Activated T-helper 2 cell treated with anti-CD3 and anti-CD28 coated beads, Interferon-gamma antibody, Interleukin-2, Interleukin-4, amounts not matched to agents 10 μg/mL and 5 μg/mL and 100 μg/mL, durations not matched to agents 14 hours and 24 hours and 36 hours (primary cell): ENCODE measurements at regions not wholly inside any gene's neighbourhood (a gene's known extent, or its start where the extent isn't known, plus 50 kb on each side); places are given as distances from the start of the nearest gene placed in this dataset.

Source experiments
- DNase-seq: peaks from one replicate; pipeline ENCODE4 v3.0.0; 2021; ENCODE audit warnings: low spot score
- H3K27ac Mint-ChIP-seq: one replicate; pipeline ENCODE4 v1.8.0; 2021; ENCODE audit warnings: mixed read lengths
- H3K27me3 Mint-ChIP-seq: one replicate; pipeline ENCODE4 v1.8.0; 2021; ENCODE audit warnings: low read depth, mixed read lengths
- H3K36me3 Mint-ChIP-seq: one replicate; pipeline ENCODE4 v1.8.0; 2021; ENCODE audit warnings: low read depth, mixed read lengths
- H3K4me1 Mint-ChIP-seq: one replicate; pipeline ENCODE4 v1.8.0; 2021; ENCODE audit warnings: low read depth, mixed read lengths
- H3K4me3 Mint-ChIP-seq: one replicate; pipeline ENCODE4 v1.8.0; 2021; ENCODE audit warnings: low read depth, mild to moderate bottlenecking, moderate library complexity, mixed read lengths
- H3K9me3 Mint-ChIP-seq: one replicate; pipeline ENCODE4 v1.8.0; 2021; ENCODE audit warnings: mixed read lengths
- intact Hi-C: fragments of 100-400 bp; cut with micrococcal nuclease; formaldehyde crosslinking; loops from one replicate; pipeline ENCODE4 v1.15.1; 2023

- H3K27ac Mint-ChIP-seq, result no peak overlapping the region
- H3K36me3 Mint-ChIP-seq, result no peaks in the 10 kb centered on the region
- H3K27me3 Mint-ChIP-seq, result no peaks in the 10 kb centered on the region
Measured at GRCh38 chr13:105902396-105902795, 633.1 kb downstream of the EFNB2 start.

GRCh38 chr13:105897575-105897974 lies 637.9 kb downstream of the EFNB2 start:
- no peak overlapping the region for H3K27ac Mint-ChIP-seq
- no peak for DNase-seq
- no peak overlapping the region for H3K4me3 Mint-ChIP-seq
- intact Hi-C loops, result no loop called here
- no peaks in the 10 kb centered on the region for H3K27me3 Mint-ChIP-seq
- no peaks in the 10 kb centered on the region for H3K4me1 Mint-ChIP-seq
- H3K36me3 Mint-ChIP-seq, result no peaks in the 10 kb centered on the region
- no peaks in the 10 kb centered on the region for H3K9me3 Mint-ChIP-seq

More at GRCh38 chr13:105902396-105902795, 633.1 kb downstream of the EFNB2 start:
- no peak for DNase-seq
- Mint-ChIP-seq H3K4me3 (no peak overlapping the region), H3K4me1 (no peaks in the 10 kb centered on the region), H3K9me3 (no peaks in the 10 kb centered on the region)
- intact Hi-C loops, result no loop called here

DNA sequence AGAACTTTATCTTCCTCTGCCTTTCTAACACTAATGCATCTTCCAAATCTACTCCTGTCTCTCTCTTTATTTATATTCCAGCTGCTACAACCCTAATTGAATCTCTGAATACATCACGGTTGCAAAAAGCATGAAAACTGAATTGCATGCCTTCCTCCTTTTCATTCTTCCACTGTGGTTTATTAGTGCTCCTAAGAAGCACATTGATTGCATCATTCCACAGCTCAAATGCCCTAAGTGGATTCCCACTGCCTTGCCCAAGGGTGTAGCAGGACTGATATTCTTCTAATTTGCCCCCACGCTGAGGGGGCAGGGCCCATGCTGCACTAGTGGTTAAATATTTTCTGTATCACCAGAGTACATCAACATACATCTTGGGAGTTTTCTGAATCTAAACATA lies 640.8 kb downstream of the EFNB2 start:
- DNase-seq, result no peak
- Mint-ChIP-seq H3K36me3 (no peaks in the 10 kb centered on the region), H3K27ac (no peak overlapping the region), H3K9me3 (no peaks in the 10 kb centered on the region), H3K27me3 (no peaks in the 10 kb centered on the region), H3K4me1 (no peaks in the 10 kb centered on the region), H3K4me3 (no peak overlapping the region)
- intact Hi-C loops, result no loop called here

DNA sequence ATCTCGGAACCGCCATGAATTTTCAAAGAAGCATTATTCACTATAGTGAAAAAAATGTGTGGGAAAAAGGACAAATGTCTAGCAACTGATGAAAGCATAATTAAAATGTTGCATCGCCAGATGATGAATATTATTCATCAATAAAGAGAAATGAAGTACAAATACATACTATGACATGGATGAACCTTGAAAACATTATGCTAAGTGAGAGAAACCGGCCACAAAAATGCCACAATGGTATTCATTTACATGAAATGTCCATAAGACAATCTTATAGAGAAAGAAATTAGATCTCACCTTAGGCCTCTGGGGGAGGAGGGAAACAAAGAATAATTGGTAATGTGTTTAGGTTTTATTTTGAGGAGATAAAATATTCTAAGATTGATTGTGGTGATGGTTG lies 645.0 kb downstream of the EFNB2 start:
- Mint-ChIP-seq H3K27me3 (no peaks in the 10 kb centered on the region), H3K36me3 (no peaks in the 10 kb centered on the region), H3K4me1 (no peaks in the 10 kb centered on the region), H3K9me3 (no peaks in the 10 kb centered on the region), H3K4me3 (no peak overlapping the region), H3K27ac (no peak overlapping the region)
- DNase-seq, result no peak
- intact Hi-C loops, result no loop called here

DNA sequence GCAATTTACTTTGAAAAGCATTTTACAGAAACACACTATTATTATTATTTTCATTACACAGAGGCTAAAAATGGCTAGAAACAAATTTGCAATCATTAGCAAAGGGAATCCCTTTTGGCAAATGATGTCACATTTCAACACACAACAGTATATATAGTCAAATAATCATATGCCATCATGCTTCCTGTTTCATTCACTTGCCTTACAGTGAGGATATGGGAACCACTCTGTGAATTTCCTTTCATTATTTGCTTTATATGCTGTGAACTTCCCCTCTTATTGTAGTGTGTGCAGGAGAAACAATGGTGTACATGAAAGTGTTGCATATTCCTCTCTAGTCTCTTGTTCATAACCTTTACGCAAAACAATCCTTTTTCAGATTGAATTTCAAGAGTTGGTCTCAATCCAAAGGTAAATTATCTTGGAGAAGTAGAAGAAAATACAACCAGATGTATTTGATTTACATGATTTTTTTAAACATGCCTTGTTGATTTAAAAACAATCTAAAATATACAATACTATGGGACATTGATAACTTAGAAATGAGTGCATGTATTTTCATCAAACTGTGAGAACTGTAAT lies 657.3 kb downstream of the EFNB2 start:
- DNase-seq, result no peak
- Mint-ChIP-seq H3K4me1 (no peaks in the 10 kb centered on the region), H3K36me3 (no peaks in the 10 kb centered on the region), H3K4me3 (no peak overlapping the region), H3K27ac (no peak overlapping the region), H3K9me3 (no peaks in the 10 kb centered on the region), H3K27me3 (no peaks in the 10 kb centered on the region)
- intact Hi-C loops, result no loop called here

GRCh38 chr13:105874814-105875213 lies 660.6 kb downstream of the EFNB2 start:
- Mint-ChIP-seq H3K27ac (no peak overlapping the region), H3K27me3 (no peaks in the 10 kb centered on the region), H3K9me3 (no peaks in the 10 kb centered on the region), H3K4me1 (no peaks in the 10 kb centered on the region), H3K36me3 (no peaks in the 10 kb centered on the region), H3K4me3 (no peak overlapping the region)
- no peak for DNase-seq
- intact Hi-C loops, result no loop called here

DNA sequence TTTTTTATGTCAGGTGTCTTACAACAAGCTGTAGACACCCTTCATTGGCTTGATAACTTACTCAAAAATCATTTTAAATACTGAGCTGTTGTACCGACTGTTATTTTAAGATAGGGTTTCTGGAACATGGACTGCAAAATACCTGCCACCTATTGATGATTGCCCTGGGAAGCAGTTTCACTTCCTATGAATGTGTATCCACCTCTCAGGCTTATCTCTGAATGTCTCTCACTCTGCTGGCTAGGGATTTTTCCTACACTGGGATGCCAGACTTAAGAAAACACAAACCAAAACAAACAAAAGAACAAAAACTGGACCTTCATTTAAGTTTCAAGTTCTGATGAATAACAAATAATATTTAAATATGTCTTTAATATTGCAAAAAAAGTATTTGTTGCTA lies 663.7 kb downstream of the EFNB2 start:
- intact Hi-C loops, result no loop called here

DNA sequence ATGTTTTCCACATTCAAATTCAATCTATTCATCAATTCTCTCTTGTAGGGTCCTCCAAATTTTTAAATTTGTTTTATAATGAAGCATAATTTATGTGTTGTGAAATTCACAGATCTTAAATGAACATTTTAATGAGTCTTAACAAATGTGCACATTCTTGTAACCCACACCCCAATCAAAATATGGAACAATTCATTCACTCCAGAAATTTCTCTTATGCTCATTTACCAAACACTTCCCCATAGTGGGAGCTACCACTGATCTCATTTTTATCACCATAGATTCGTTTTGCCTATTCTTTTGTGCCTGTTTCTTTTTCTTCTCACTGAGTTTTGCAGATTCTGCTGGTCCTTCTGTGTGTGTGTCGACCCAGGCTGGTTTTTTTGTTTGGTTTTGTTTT lies 664.1 kb downstream of the EFNB2 start:
- no peak for DNase-seq
- H3K9me3 Mint-ChIP-seq, result no peaks in the 10 kb centered on the region
- intact Hi-C loops, result no loop called here
- H3K36me3 Mint-ChIP-seq, result no peaks in the 10 kb centered on the region
- no peaks in the 10 kb centered on the region for H3K4me1 Mint-ChIP-seq
- H3K27me3 Mint-ChIP-seq, result no peaks in the 10 kb centered on the region
- no peak overlapping the region for H3K27ac Mint-ChIP-seq
- H3K4me3 Mint-ChIP-seq, result no peak overlapping the region

More for the DNA sequence above, 663.7 kb downstream of the EFNB2 start:
- H3K4me1 Mint-ChIP-seq, result no peaks in the 10 kb centered on the region
- H3K27me3 Mint-ChIP-seq, result no peaks in the 10 kb centered on the region
- no peak for DNase-seq
- no peak overlapping the region for H3K27ac Mint-ChIP-seq
- H3K4me3 Mint-ChIP-seq, result no peak overlapping the region
- no peaks in the 10 kb centered on the region for H3K36me3 Mint-ChIP-seq
- no peaks in the 10 kb centered on the region for H3K9me3 Mint-ChIP-seq

- intact Hi-C loops, result no loop called here
- H3K4me3 Mint-ChIP-seq, result no peak overlapping the region
- H3K4me1 Mint-ChIP-seq, result no peaks in the 10 kb centered on the region
- no peak overlapping the region for H3K27ac Mint-ChIP-seq
- no peak for DNase-seq
- no peaks in the 10 kb centered on the region for H3K27me3 Mint-ChIP-seq
- H3K9me3 Mint-ChIP-seq, result no peaks in the 10 kb centered on the region
- H3K36me3 Mint-ChIP-seq, result no peaks in the 10 kb centered on the region
Measured at GRCh38 chr13:105863300-105863920, 672.1 kb downstream of the EFNB2 start.

DNA sequence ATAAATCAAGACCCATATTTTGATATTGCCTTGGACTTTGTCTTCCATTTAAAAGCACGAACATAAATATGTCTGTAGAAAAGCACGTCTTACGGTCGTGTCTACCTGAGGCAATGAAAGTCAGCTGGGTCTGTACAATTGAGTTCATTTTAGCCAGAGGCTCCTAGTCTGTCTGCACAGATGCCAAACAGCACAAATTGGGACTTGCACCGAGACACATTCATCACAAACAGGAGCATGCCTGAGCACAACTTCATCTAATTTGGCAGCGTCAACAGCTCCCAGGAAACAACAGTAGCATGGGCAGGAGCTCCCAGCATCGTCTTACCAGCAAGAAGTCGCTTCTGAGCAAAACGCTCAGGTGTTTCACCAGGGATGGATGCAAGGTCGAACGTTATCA lies 687.0 kb downstream of the EFNB2 start:
- no peaks in the 10 kb centered on the region for H3K36me3 Mint-ChIP-seq
- no peaks in the 10 kb centered on the region for H3K27me3 Mint-ChIP-seq
- no peaks in the 10 kb centered on the region for H3K4me1 Mint-ChIP-seq
- no peak for DNase-seq
- H3K4me3 Mint-ChIP-seq, result no peak overlapping the region
- H3K27ac Mint-ChIP-seq, result no peak overlapping the region
- intact Hi-C loops, result no loop called here
- no peaks in the 10 kb centered on the region for H3K9me3 Mint-ChIP-seq

DNA sequence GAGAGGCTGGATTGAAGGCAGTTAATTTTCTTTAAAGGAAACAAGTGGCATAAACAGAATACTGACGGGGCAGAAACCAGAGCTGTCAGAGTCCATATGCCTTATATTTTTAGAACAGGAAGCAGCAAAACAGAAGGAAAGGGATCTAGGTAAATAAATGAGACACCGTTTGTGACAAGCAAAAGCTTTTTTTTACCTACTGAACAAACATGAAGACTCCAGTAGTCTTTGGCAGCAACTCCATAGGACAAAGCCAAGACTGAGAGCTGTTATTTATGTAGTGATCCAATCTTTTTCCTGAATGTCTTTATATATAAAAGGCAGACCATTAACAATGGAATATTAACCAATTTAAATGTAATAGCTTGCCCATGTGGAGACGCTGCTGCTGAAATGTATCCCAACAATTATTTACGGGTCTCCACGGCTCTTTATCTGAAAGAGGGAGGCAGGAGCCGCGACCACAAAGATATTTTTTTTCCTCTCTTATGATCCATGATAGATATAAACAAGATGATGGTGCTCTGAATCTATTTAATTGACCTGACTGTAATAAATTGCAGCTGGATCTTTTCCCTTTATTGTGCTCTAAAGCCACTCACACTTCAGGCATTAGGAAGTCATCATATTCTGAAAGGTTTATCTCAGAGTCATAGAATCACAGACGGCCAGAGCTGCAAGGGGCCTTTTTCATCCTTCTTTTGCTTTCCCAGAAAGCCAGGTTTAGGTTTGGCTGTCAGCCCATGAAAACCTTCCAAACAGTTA lies 687.8 kb downstream of the EFNB2 start:
- DNase-seq, result no peak
- no peaks in the 10 kb centered on the region for H3K36me3 Mint-ChIP-seq
- H3K9me3 Mint-ChIP-seq, result no peaks in the 10 kb centered on the region
- intact Hi-C loops, result no loop called here
- H3K27me3 Mint-ChIP-seq, result no peaks in the 10 kb centered on the region
- no peak overlapping the region for H3K27ac Mint-ChIP-seq
- H3K4me1 Mint-ChIP-seq, result no peaks in the 10 kb centered on the region
- H3K4me3 Mint-ChIP-seq, result no peak overlapping the region

DNA sequence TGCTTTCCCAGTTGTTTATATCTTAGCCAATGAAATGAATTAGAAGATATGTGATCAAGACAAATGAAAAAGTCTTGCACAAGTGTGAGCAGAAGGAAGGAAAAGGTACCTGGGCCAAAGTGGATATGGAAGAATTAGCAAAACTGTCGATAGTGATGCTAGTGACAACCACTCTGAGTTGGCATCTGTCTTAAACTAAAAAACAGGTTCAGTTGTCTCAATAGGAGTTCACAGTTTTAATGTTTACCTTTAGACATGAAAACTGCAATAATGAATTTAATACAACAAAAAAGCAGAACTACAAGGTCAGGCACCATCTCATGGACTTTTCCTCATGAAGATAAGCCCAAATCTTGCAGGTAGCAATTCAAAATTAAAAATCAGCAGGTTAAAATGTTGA lies 688.5 kb downstream of the EFNB2 start:
- intact Hi-C loops, result no loop called here
- Mint-ChIP-seq H3K27ac (no peak overlapping the region), H3K4me1 (no peaks in the 10 kb centered on the region)

DNA sequence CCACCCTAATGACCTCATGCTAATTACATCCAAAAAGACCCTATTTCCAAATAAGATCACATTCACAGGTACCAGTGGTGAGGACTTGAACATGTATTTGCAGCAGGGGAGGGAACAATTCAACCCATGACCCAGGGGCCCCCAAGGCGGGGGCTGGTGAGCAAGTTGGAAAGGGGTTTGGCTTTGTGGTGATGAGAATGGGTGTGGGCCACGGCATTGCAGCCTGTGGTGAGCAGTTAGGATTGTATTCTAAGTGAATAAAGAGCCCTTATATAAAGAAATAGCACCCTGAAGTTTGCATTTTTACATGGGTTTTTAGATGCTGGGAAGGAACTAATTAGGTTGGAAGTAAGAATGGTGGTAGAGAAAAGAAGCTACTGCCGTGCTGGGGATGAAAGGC lies 694.2 kb downstream of the EFNB2 start:
- no peak for DNase-seq
- Mint-ChIP-seq H3K4me1 (no peaks in the 10 kb centered on the region), H3K9me3 (peaks cover 3% of the 10 kb centered on the region), H3K27ac (no peak overlapping the region), H3K36me3 (no peaks in the 10 kb centered on the region), H3K27me3 (no peaks in the 10 kb centered on the region), H3K4me3 (no peak overlapping the region)
- intact Hi-C loops, result no loop called here

More for the DNA sequence above, 688.5 kb downstream of the EFNB2 start:
- Mint-ChIP-seq H3K4me3 (no peak overlapping the region), H3K36me3 (no peaks in the 10 kb centered on the region), H3K27me3 (no peaks in the 10 kb centered on the region), H3K9me3 (no peaks in the 10 kb centered on the region)
- no peak for DNase-seq
